ACC112 (cell line): ENCODE measurements at regions not wholly inside any gene's neighbourhood (a gene's known extent, or its start where the extent isn't known, plus 50 kb on each side); places are given as distances from the start of the nearest gene placed in this dataset.

Experiments used
- H2AFZ ChIP-seq: fragments of 200-600 bp; sonication (generic); one replicate; pipeline ENCODE4 v1.6.0; 2017; ENCODE audit warnings: antibody characterized with exemption, low read length; ENCODE audit not compliant: unreplicated experiment
- H3K27ac ChIP-seq: fragments of 200-600 bp; sonication (generic); 2 replicates; pipeline ENCODE4 v1.5.1; 2014; ENCODE audit warnings: low read depth, mild to moderate bottlenecking, antibody characterized with exemption, low read length, moderate library complexity
- H3K27me3 ChIP-seq: fragments of 200-600 bp; sonication (generic); 2 replicates; pipeline ENCODE4 v1.6.1; 2014; ENCODE audit warnings: mild to moderate bottlenecking, antibody characterized with exemption, low read length, moderate library complexity, mixed read lengths; ENCODE audit not compliant: insufficient read depth
- H3K36me3 ChIP-seq: fragments of 200-600 bp; sonication (generic); 2 replicates; pipeline ENCODE4 v1.6.1; 2016; ENCODE audit warnings: mild to moderate bottlenecking, antibody characterized with exemption, low read length, moderate library complexity, mixed read lengths; ENCODE audit not compliant: insufficient read depth
- H3K4me1 ChIP-seq: fragments of 200-600 bp; sonication (generic); one replicate; pipeline ENCODE4 v1.6.1; 2016; ENCODE audit warnings: low read length, mixed read lengths; ENCODE audit not compliant: insufficient read depth, unreplicated experiment, control insufficient read depth
- H3K4me3 ChIP-seq: fragments of 200-600 bp; sonication (generic); 2 replicates; pipeline ENCODE4 v1.5.1; 2014; ENCODE audit warnings: mild to moderate bottlenecking, low read depth, low read length
- H3K79me2 ChIP-seq: fragments of 200-600 bp; sonication (generic); one replicate; pipeline ENCODE4 v1.6.0; 2016; ENCODE audit warnings: low read length; ENCODE audit not compliant: control insufficient read depth, unreplicated experiment, insufficient read depth

DNA sequence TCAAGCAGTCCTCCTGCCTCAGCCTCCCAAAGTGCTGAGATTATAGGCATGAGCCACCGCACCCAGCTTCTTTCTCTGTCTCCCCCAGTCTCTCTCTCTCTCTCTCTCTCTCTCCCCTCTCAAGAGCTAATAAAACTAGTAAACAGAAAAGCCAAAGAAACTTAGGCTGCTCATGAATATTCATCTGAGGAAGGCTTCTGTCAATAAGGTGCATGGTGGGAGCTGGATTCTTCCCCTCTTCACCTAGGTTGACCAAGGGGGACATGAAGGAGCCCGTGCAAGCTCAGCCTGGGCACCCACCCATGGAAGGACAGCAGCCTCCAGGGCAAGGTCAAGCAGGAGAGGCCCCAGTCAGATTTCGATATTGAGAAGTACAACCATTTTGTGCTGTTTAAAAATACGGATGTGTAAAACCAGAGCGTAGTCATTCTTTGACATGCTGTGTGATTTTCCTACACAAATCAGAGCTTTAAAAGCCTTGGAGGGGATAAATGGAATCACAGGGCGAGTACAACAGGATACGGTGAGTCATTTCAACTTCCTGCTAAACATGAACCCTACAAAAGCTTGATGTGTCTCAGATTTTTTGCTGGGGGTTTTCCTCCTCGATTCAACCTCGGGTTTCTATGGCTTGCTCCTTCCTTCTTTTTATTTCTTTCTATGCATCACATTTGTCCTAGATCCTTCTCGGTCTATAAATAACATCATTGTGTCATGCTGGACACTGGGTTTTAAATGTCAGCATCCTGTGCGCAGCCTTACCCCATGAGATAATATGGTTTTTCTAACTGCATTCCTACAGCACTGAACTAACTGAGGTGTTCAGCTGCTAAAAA lies 368.9 kb upstream of the JARID2 start:
- H3K4me3 ChIP-seq = peak overlapping the region; percentile 6; the same call in 1 of the 2 replicates
- H3K36me3 ChIP-seq = no peaks in the 10 kb centered on the region
- peak overlapping the region; percentile 66 for H2AFZ ChIP-seq
- no peaks in the 10 kb centered on the region for H3K79me2 ChIP-seq
- no peaks in the 10 kb centered on the region for H3K27me3 ChIP-seq
- peaks cover 31% of the 10 kb centered on the region for H3K4me1 ChIP-seq
- H3K27ac ChIP-seq = peak overlapping the region; percentile 80

DNA sequence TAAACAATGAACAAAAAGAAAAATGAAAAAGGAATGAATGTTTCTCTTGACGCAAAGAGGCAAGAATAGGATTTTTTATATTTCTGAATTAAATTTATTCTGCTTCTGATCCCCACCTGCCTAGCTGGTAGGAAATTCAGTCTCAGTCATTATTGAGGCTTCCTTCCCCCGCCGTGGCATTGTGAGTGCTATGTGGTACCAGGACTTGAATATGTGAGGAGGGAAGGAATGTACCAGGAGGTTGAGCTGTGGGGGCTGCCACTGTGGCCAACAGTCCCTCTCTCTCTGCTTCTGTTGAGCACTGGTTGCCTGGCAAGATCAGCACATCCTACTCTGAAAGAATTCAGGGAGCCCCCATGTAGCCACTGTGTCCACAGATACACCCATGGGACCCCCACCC lies 368.1 kb upstream of the JARID2 start:
- H3K27ac ChIP-seq = peak overlapping the region; percentile 80
- H3K4me1 ChIP-seq = peaks cover 38% of the 10 kb centered on the region
- H2AFZ ChIP-seq = peak overlapping the region; percentile 66
- H3K79me2 ChIP-seq = no peaks in the 10 kb centered on the region
- H3K27me3 ChIP-seq = no peaks in the 10 kb centered on the region
- no peaks in the 10 kb centered on the region for H3K36me3 ChIP-seq
- H3K4me3 ChIP-seq = no peak overlapping the region

DNA sequence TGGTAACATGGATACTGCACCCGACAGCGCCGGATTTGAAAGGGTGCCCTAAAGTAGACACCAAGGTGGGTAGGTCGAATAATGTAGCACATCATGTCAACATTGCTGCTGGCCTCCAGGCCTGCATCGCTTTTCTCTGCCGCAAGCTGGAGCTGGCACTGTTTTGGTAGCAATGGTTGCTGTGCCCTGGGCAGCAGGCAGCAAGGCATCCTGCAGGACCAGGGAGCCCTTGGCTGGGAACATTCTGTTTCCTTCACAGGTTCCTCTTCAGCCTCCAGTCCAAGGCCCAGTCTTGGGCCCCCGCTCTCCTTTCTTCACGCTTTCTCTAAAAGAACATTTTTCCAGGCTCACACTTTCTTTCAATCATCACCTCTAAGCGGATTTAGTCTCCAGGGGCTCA lies 365.8 kb upstream of the JARID2 start:
- peaks cover 38% of the 10 kb centered on the region for H3K4me1 ChIP-seq
- H2AFZ ChIP-seq = no peak overlapping the region
- H3K27me3 ChIP-seq = no peaks in the 10 kb centered on the region
- no peaks in the 10 kb centered on the region for H3K36me3 ChIP-seq
- no peak overlapping the region for H3K27ac ChIP-seq
- H3K4me3 ChIP-seq = no peak overlapping the region
- no peaks in the 10 kb centered on the region for H3K79me2 ChIP-seq

DNA sequence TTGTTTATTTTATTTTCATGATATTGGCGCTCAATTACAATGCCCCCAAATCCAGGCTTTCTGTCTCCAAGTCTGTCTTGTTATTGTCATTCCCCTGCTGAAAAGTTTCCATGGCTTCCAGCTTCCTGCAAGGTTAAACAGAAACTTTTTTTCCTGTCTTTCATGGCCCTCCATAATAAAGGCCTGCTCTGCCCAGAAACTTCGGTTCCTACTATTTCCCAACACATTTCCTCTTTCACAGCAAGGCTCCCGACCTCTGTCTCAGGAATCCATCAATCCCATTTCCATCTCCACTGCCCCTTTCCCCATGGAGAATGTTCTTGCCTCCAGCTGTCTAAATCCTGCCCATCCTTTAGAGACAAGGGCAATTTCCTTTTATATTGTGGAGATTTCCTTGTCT lies 365.2 kb upstream of the JARID2 start:
- H3K79me2 ChIP-seq = no peaks in the 10 kb centered on the region
- peaks cover 38% of the 10 kb centered on the region for H3K4me1 ChIP-seq
- H2AFZ ChIP-seq = peak overlapping the region; percentile 27
- H3K27ac ChIP-seq = peak overlapping the region; percentile 10; the same call in 1 of the 2 replicates
- no peaks in the 10 kb centered on the region for H3K27me3 ChIP-seq
- H3K36me3 ChIP-seq = no peaks in the 10 kb centered on the region
- H3K4me3 ChIP-seq = no peak overlapping the region

DNA sequence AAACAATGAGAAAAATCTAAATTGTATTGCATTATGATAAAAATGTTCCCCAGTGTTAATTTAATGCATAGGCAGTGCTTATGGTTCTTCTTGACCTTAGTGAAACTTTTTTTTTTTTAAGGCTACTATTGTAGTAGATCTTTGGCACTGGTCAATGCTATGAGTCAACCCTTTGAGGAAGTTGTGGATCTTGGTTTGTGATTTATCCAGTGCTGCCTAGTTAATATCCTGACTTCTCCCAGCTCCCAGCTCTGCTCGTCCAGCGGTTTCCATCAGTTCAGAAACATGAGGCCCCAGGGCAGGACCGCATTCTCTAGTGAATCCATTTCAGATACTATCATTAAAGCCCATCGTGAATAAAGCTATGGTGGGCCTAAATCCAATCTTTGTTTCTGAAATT lies 364.5 kb upstream of the JARID2 start:
- Histone ChIP-seq H3K27ac (peak overlapping the region; percentile 74), H2AFZ (peak overlapping the region; percentile 78), H3K79me2 (no peaks in the 10 kb centered on the region), H3K27me3 (no peaks in the 10 kb centered on the region), H3K36me3 (no peaks in the 10 kb centered on the region), H3K4me1 (peaks cover 37% of the 10 kb centered on the region), H3K4me3 (peak overlapping the region; percentile 49; the same call in 1 of the 2 replicates)

DNA sequence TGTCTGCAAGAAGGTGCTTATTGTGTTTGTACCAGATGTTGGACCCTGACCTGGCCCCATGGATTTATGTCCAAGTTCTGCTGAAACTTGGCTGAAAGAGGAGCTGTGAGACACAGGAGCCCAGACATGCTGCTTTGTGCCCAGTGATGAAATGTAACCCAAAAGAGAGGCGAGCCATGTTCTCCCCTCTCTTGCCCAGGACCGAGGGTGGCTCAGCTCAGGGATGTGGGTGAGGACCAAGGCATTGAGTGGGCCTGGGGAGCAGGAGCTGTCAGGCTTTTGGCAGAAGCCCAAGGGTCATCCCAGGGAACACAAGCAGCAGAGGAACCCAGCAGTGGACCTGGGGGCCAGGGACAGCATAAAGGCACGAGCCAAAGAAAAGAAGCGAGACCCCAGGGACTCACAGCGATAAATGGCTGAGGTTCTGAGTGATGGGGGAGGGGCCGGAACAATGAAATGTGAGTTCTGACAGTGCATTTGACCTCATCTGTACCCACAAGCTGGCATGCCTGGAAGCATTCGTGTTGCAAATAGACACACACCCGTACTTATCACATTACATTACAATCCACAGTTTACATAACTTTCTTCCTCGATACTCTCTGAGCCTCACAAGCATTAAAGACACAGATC lies 363.4 kb upstream of the JARID2 start:
- peaks cover 26% of the 10 kb centered on the region for H3K4me1 ChIP-seq
- no peaks in the 10 kb centered on the region for H3K27me3 ChIP-seq
- no peaks in the 10 kb centered on the region for H3K36me3 ChIP-seq
- no peak overlapping the region for H3K27ac ChIP-seq
- H2AFZ ChIP-seq = no peak overlapping the region
- H3K4me3 ChIP-seq = no peak overlapping the region
- H3K79me2 ChIP-seq = no peaks in the 10 kb centered on the region

DNA sequence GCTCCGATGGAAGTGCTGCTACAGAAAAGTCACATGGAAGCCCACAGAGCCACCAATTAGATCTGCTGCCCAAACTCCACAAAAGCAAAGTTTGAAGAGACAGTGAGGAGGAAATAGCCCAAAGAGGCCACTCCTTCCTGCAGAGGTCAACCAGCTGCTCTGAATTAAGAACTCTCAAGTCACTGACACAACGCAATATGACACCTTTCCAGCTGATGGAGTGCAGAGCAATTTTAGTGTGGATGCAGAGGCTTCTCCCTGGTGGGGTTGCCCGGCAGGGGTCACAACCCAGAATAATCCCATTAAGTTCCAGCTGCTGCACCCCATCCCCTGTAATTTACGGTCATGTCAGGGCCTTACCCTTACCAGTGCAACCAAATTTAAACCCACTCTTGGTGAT lies 361.9 kb upstream of the JARID2 start:
- Histone ChIP-seq H3K27me3 (no peaks in the 10 kb centered on the region), H3K4me3 (no peak overlapping the region), H3K27ac (no peak overlapping the region), H2AFZ (no peak overlapping the region), H3K4me1 (peaks cover 20% of the 10 kb centered on the region), H3K79me2 (no peaks in the 10 kb centered on the region), H3K36me3 (no peaks in the 10 kb centered on the region)

DNA sequence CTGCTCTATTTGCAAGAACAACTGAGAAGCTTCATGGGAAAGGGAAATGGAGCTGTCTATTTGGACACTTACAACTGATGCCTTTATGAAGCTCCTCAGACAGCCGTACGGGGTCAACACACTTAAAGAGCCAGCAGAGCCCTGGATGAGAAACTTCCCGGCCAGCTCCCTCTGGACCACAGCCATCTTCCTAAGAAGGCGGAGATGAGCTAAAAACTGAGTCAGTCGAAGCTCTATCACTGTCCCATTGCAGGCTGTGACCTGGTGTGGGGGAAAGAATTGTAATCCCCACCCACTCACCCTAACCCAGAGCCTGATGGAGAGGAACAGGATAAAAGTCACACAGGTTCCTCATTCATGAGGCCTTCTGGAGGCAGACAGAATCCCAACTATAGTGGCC lies 360.4 kb upstream of the JARID2 start:
- Histone ChIP-seq H3K4me1 (peaks cover 20% of the 10 kb centered on the region), H3K27me3 (no peaks in the 10 kb centered on the region), H3K27ac (no peak overlapping the region), H2AFZ (no peak overlapping the region), H3K36me3 (no peaks in the 10 kb centered on the region), H3K79me2 (no peaks in the 10 kb centered on the region), H3K4me3 (no peak overlapping the region)

DNA sequence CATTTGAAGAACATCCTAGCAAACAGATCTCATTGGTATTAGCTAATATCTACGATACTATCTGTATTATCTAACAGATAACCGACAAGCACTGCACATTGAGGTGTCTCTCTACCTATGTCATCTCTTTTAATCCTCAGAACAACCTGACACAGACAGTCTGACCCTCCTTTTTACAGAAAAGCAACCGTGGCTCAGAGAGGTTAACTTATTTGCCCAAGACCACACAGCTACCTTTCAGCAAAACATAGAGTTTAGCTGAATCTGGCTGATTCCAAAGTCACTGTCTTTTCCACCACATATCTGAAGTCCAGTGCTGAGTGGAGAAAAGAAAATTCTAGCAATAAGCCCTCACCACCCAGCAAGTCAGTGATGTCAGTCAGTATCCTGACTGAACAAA lies 358.7 kb upstream of the JARID2 start:
- no peaks in the 10 kb centered on the region for H3K36me3 ChIP-seq
- H3K4me3 ChIP-seq = no peak overlapping the region
- no peaks in the 10 kb centered on the region for H3K79me2 ChIP-seq
- H3K4me1 ChIP-seq = peaks cover 5% of the 10 kb centered on the region
- H2AFZ ChIP-seq = no peak overlapping the region
- no peaks in the 10 kb centered on the region for H3K27me3 ChIP-seq
- no peak overlapping the region for H3K27ac ChIP-seq

DNA sequence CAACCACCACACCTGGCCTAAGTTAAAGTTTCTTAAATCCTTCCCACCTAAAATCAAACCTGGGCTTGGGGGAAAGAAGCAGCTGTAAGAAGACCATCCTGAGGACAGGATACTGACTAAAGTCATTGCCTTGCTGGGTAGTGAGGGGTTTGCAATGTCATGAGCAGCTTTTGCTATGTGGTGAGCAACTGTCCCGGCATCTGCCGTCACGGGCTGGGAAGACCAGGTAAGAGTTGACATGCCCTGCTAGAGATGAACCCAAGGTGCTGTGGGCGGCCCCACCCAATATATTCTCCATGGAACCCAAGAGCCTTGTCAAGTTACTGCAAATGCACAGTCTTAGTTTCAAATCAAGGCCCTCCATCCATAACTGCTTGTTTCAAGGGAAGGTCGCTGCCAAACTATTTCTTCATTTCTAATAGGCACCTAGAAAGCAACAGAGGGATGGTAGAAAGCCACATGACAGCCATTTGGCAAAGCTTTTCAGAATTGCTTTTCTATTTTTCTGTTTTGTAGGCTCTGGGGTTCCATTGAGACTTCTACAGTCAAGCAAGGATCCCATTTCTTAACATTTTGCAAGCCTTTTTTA lies 357.8 kb upstream of the JARID2 start:
- Histone ChIP-seq H3K4me3 (no peak overlapping the region), H2AFZ (no peak overlapping the region), H3K79me2 (no peaks in the 10 kb centered on the region), H3K27ac (no peak overlapping the region), H3K36me3 (no peaks in the 10 kb centered on the region), H3K4me1 (no peaks in the 10 kb centered on the region), H3K27me3 (no peaks in the 10 kb centered on the region)
